SK-N-SH (cell line): ENCODE measurements at regions not wholly inside any gene's neighbourhood (a gene's known extent, or its start where the extent isn't known, plus 50 kb on each side); places are given as distances from the start of the nearest gene placed in this dataset.

ENCODE experiments used
- CTCF ChIA-PET: fragments of 300-600, 350-600 bp; formaldehyde crosslinking; extraction: SDS; loops from one replicate; lab custom pipeline; 2021; lab: Yijun Ruan, JAX
- POLR2A ChIA-PET: fragments of 350-600 bp; sonication (Branson Sonifier 250); formaldehyde crosslinking; extraction: SDS; loops from one replicate; lab custom pipeline; 2020; ENCODE audit warnings: antibody characterized with exemption, inconsistent platforms; lab: Yijun Ruan, JAX
- DNase-seq: peaks from one replicate; pipeline ENCODE4 v3.0.0; 2012
- H2AFZ ChIP-seq: fragments of 200-600 bp; sonication (generic); 2 replicates; pipeline ENCODE4 v1.8.1; 2016; ENCODE audit warnings: antibody characterized with exemption, mild to moderate bottlenecking, low read depth
- H3F3A ChIP-seq: fragments of 200-600 bp; sonication (generic); replicated peaks from 2 replicates; pipeline ENCODE3; 2016; ENCODE audit warnings: antibody characterized with exemption, mild to moderate bottlenecking; ENCODE audit not compliant: insufficient read depth
- H3K27ac ChIP-seq, 2 experiments: fragments of 200-500 bp in 1 of 2; fragments of 200-600 bp in 1 of 2; sonication (Bioruptor generic) in 1 of 2; sonication (generic), shearing (Covaris generic) in 1 of 2; 2 replicates each; pipeline versions ENCODE4 v1.5.1 to v1.6.1; 2014 to 2016; ENCODE audit warnings: low read depth in 2 of 2, inconsistent platforms in 1 of 2, low read length in 1 of 2, mild to moderate bottlenecking in 1 of 2, mixed read lengths in 1 of 2
- H3K27me3 ChIP-seq: fragments of 200-600 bp; sonication (generic), shearing (Covaris generic); 2 replicates; pipeline ENCODE4 v1.6.1; 2016; ENCODE audit warnings: mixed run types; ENCODE audit not compliant: insufficient read depth
- H3K36me3 ChIP-seq, 2 experiments: fragments of 200-500 bp in 1 of 2; fragments of 200-600 bp in 1 of 2; sonication (Bioruptor generic) in 1 of 2; sonication (generic) in 1 of 2; replicated peaks in 1 of 2; 2 replicates each; pipeline versions ENCODE3 to v1.5.1; 2014 to 2016; ENCODE audit warnings: low read length in 1 of 2, mild to moderate bottlenecking in 1 of 2; ENCODE audit not compliant: insufficient read depth in 2 of 2, control insufficient read depth in 1 of 2
- H3K4me1 ChIP-seq, 2 experiments: fragments of 200-500 bp in 1 of 2; fragments of 200-600 bp in 1 of 2; sonication (Bioruptor generic) in 1 of 2; sonication (generic), shearing (Covaris generic) in 1 of 2; 2 replicates each; pipeline versions ENCODE4 v1.5.1 to v1.6.1; 2014 to 2016; ENCODE audit warnings: low read depth in 1 of 2, low read length in 1 of 2, mixed run types in 1 of 2; ENCODE audit not compliant: insufficient read depth in 2 of 2, control insufficient read depth in 1 of 2
- H3K4me2 ChIP-seq: fragments of 200-600 bp; sonication (generic), shearing (Covaris generic); 2 replicates; pipeline ENCODE4 v1.6.1; 2017; ENCODE audit warnings: mixed run types
- H3K4me3 ChIP-seq, 2 experiments: fragments of 200-500 bp in 1 of 2; fragments of 200-600 bp in 1 of 2; sonication (Bioruptor generic) in 1 of 2; sonication (generic), shearing (Covaris generic) in 1 of 2; 2 replicates each; pipeline versions ENCODE4 v1.5.1 to v1.8.1; 2014 to 2016; ENCODE audit warnings: low read depth in 2 of 2, inconsistent platforms in 1 of 2, low read length in 1 of 2, mild to moderate bottlenecking in 1 of 2, mixed read lengths in 1 of 2, moderate library complexity in 1 of 2
- H3K79me2 ChIP-seq: fragments of 200-600 bp; sonication (generic); 2 replicates; pipeline ENCODE4 v1.8.1; 2017; ENCODE audit warnings: mild to moderate bottlenecking; ENCODE audit not compliant: insufficient read depth
- H3K9ac ChIP-seq: fragments of 200-600 bp; sonication (generic); 2 replicates; pipeline ENCODE4 v1.6.1; 2017; ENCODE audit warnings: mixed run types
- H3K9me2 ChIP-seq: fragments of 200-600 bp; sonication (generic); 2 replicates; pipeline ENCODE4 v1.6.1; 2017; ENCODE audit warnings: mixed run types
- H3K9me3 ChIP-seq: fragments of 200-600 bp; sonication (generic); 2 replicates; pipeline ENCODE4 v1.6.1; 2017; ENCODE audit warnings: mixed run types, mild to moderate bottlenecking, moderate library complexity
- H4K20me1 ChIP-seq: fragments of 200-600 bp; sonication (generic); 2 replicates; pipeline ENCODE4 v1.6.1; 2017; ENCODE audit warnings: mild to moderate bottlenecking, mixed run types; ENCODE audit not compliant: insufficient read depth
- ELF1 ChIP-seq: IDR thresholded peaks from 2 replicates; pipeline ENCODE4 v1.4.0; 2012
- EP300 ChIP-seq, 2 experiments: IDR thresholded peaks; 2 replicates each; pipeline versions ENCODE4 v1.4.0 to v1.6.1; 2012; ENCODE audit warnings: borderline replicate concordance in 1 of 2, low read depth in 1 of 2, low read length in 1 of 2
- FOSL2 ChIP-seq: IDR thresholded peaks from 2 replicates; pipeline ENCODE4 v1.4.0; 2012; ENCODE audit warnings: low read depth, mild to moderate bottlenecking, moderate library complexity, borderline replicate concordance
- FOXJ3 ChIP-seq: sonication (generic); formaldehyde crosslinking; IDR thresholded peaks from 2 replicates; pipeline ENCODE4 v1.5.1; 2020; ENCODE audit warnings: mild to moderate bottlenecking, missing genetic modification reagents
- FOXM1 ChIP-seq: IDR thresholded peaks from 2 replicates; pipeline ENCODE4 v1.4.0; 2012; ENCODE audit warnings: low read depth, mild to moderate bottlenecking
- JUND ChIP-seq: IDR thresholded peaks from 2 replicates; pipeline ENCODE4 v1.4.0; 2012
- MXI1 ChIP-seq: IDR thresholded peaks from 2 replicates; pipeline ENCODE4 v1.6.1; 2012; ENCODE audit warnings: mild to moderate bottlenecking, low read depth, low read length, improper control_type of control experiment
- NRF1 ChIP-seq: IDR thresholded peaks from 2 replicates; pipeline ENCODE4 v1.6.1; 2012; ENCODE audit warnings: low read depth, mild to moderate bottlenecking, low read length
- POLR2AphosphoS5 ChIP-seq: IDR thresholded peaks from 2 replicates; pipeline ENCODE4 v1.6.1; 2012; ENCODE audit warnings: low read depth, low read length
- RXRA ChIP-seq: IDR thresholded peaks from 2 replicates; pipeline ENCODE4 v1.4.0; 2012; ENCODE audit warnings: low read depth, mild to moderate bottlenecking, borderline replicate concordance
- SIN3A ChIP-seq: IDR thresholded peaks from 2 replicates; pipeline ENCODE4 v1.6.1; 2012; ENCODE audit warnings: low read depth, mild to moderate bottlenecking, low read length, moderate library complexity, borderline replicate concordance
- WGBS: methylation state at CpG from one replicate; pipeline ENCODE4 v1.1.6; 2017; ENCODE audit warnings: low lambda C conversion rate; 5-methylcytosine and 5-hydroxymethylcytosine counted together
- TF ChIP-seq, protein P1 (sequence below): IDR thresholded peaks from 2 replicates; pipeline ENCODE4; 2012
- TF ChIP-seq, protein P2 (sequence below): fragments of 150-350 bp; IDR thresholded peaks from 2 replicates; pipeline ENCODE4 v1.6.1; 2016; ENCODE audit warnings: mild to moderate bottlenecking, low read depth, low read length
- TF ChIP-seq, protein P3 (sequence below): IDR thresholded peaks from 2 replicates; pipeline ENCODE4 v1.4.0; 2012; ENCODE audit warnings: low read depth, borderline replicate concordance
- TF ChIP-seq, protein P4 (sequence below): fragments of 150-350 bp; IDR thresholded peaks from 2 replicates; pipeline ENCODE4 v1.6.1; 2017; ENCODE audit warnings: antibody characterized with exemption, low read length, low read depth, borderline replicate concordance

DNA sequence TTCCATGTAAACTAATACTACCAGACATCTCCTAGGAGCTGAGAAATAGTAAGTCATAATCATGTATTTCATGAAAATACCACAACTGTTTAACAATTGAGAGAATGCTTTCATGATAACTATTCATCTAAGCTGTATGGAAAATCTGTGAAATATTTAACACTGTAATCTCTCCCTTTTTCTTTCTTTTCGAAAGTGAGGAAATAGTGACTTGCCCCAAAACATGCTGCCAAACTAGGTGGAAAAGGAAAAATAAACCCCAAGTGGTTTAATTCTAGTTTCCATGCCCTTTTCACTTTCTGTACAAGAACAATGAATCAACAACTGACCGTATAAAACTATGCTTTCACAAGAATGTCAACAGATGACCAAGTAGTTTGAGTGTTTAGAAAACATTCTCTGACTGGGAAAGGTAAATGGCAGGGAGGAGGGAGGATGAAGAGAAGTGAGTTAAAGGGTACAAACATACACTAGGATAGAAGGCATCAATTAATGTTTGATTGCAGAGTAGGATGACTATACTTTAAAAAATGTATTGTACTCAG is 147.5 kb upstream of the AVPR1A start:
- Histone ChIP-seq H3K27ac (no peak overlapping the region), H3K27me3 (no peaks in the 10 kb centered on the region), H3K9ac (no peak overlapping the region), H3K4me3 (no peak overlapping the region), H3K9me2 (no peaks in the 10 kb centered on the region), H3K4me2 (no peak overlapping the region), H3K9me3 (no peaks in the 10 kb centered on the region), H2AFZ (no peak overlapping the region), H3K79me2 (no peaks in the 10 kb centered on the region), H3F3A (peaks cover 5% of the 10 kb centered on the region), H3K36me3 (no peaks in the 10 kb centered on the region)
- ChIA-PET CTCF (no interaction called here), POLR2A (no interaction called here)
- 1% methylated on average over 2 of the region's 2 CpGs for WGBS
- TF ChIP-seq, protein P1, sequence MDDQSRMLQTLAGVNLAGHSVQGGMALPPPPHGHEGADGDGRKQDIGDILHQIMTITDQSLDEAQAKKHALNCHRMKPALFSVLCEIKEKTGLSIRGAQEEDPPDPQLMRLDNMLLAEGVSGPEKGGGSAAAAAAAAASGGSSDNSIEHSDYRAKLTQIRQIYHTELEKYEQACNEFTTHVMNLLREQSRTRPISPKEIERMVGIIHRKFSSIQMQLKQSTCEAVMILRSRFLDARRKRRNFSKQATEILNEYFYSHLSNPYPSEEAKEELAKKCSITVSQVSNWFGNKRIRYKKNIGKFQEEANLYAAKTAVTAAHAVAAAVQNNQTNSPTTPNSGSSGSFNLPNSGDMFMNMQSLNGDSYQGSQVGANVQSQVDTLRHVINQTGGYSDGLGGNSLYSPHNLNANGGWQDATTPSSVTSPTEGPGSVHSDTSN, result no peak
- TF ChIP-seq, protein P2, sequence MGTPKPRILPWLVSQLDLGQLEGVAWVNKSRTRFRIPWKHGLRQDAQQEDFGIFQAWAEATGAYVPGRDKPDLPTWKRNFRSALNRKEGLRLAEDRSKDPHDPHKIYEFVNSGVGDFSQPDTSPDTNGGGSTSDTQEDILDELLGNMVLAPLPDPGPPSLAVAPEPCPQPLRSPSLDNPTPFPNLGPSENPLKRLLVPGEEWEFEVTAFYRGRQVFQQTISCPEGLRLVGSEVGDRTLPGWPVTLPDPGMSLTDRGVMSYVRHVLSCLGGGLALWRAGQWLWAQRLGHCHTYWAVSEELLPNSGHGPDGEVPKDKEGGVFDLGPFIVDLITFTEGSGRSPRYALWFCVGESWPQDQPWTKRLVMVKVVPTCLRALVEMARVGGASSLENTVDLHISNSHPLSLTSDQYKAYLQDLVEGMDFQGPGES, result no peak
- TF ChIP-seq, protein P3, sequence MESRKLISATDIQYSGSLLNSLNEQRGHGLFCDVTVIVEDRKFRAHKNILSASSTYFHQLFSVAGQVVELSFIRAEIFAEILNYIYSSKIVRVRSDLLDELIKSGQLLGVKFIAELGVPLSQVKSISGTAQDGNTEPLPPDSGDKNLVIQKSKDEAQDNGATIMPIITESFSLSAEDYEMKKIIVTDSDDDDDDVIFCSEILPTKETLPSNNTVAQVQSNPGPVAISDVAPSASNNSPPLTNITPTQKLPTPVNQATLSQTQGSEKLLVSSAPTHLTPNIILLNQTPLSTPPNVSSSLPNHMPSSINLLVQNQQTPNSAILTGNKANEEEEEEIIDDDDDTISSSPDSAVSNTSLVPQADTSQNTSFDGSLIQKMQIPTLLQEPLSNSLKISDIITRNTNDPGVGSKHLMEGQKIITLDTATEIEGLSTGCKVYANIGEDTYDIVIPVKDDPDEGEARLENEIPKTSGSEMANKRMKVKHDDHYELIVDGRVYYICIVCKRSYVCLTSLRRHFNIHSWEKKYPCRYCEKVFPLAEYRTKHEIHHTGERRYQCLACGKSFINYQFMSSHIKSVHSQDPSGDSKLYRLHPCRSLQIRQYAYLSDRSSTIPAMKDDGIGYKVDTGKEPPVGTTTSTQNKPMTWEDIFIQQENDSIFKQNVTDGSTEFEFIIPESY, result no peak
- TF ChIP-seq POLR2AphosphoS5 (no peak), NRF1 (no peak), FOXM1 (no peak)
- TF ChIP-seq, all 33 proteins: peak for 0
- Histone ChIP-seq H4K20me1 (no peaks in the 10 kb centered on the region), H3K4me1 (no peaks in the 10 kb centered on the region; a peak in 1 of 4 replicates)
- no peak for DNase-seq

DNA sequence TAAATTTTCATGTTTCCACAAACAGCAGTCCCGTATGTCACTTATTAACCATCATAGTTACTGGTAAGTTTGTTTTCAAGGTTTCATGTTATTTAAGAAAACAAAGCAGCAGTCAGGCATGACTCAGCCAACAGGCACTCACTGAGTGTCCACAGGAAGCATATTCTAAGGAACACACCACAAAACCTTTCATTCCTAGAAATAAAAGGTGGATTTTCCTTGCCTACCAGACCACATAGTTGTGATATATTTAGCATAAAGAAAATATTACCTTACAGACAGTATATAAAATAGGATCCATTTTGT is 143.3 kb upstream of the AVPR1A start:
- H3K36me3 ChIP-seq, result no peaks in the 10 kb centered on the region
- no peaks in the 10 kb centered on the region; a peak in 1 of 4 replicates for H3K4me1 ChIP-seq
- no peaks in the 10 kb centered on the region for H3K27me3 ChIP-seq
- DNase-seq, result no peak
- no peaks in the 10 kb centered on the region for H4K20me1 ChIP-seq
- H3K79me2 ChIP-seq, result no peaks in the 10 kb centered on the region
- TF ChIP-seq FOXM1 (no peak), SIN3A (no peak), ELF1 (no peak), RXRA (no peak), FOSL2 (peak; percentile 24; the same call in 1 of the 2 replicates), FOXJ3 (no peak), POLR2AphosphoS5 (no peak), JUND (0 out of 2 replicates have a peak, but pooled peaks have one; percentile 14), EP300 (IDR thresholded peaks at IDR 0.05; ENCODE audit: borderline replicate concordance in 1 of 2, low read depth in 1 of 2, low read length in 1 of 2) (no peak), MXI1 (no peak)
- TF ChIP-seq, protein P4, sequence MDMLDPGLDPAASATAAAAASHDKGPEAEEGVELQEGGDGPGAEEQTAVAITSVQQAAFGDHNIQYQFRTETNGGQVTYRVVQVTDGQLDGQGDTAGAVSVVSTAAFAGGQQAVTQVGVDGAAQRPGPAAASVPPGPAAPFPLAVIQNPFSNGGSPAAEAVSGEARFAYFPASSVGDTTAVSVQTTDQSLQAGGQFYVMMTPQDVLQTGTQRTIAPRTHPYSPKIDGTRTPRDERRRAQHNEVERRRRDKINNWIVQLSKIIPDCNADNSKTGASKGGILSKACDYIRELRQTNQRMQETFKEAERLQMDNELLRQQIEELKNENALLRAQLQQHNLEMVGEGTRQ, result no peak
- TF ChIP-seq, protein P3, result no peak
- TF ChIP-seq, protein P2, result no peak
- TF ChIP-seq, all 33 proteins: peak for 2
- Histone ChIP-seq H3K9me2 (0 out of 2 replicates have a peak, but pooled peaks cover 3% of the 10 kb centered on the region), H3K9ac (no peak overlapping the region), H3K4me3 (no peak overlapping the region), H3F3A (peaks cover 5% of the 10 kb centered on the region), H3K27ac (no peak overlapping the region), H3K4me2 (no peak overlapping the region), H3K9me3 (no peaks in the 10 kb centered on the region), H2AFZ (no peak overlapping the region)
- CTCF ChIA-PET, result interaction anchor here (0.6 to 1.1 kb wide), 2 partner anchors 14 to 126 kb away, joined by 3 to 4 read pairs; no protein-coding TSS in a partner anchor
- POLR2A ChIA-PET, result no interaction called here
- 0% methylated on average over 1 of the region's 1 CpG for WGBS
